PFSK-1 (cell line): ENCODE measurements at regions not wholly inside any gene's neighbourhood (a gene's known extent, or its start where the extent isn't known, plus 50 kb on each side); places are given as distances from the start of the nearest gene placed in this dataset.

ENCODE experiments used
- FOXP2 ChIP-seq: optimal IDR thresholded peaks from 2 replicates; pipeline ENCODE3; 2011; ENCODE audit warnings: borderline replicate concordance, control low read depth, inconsistent platforms; ENCODE audit not compliant: insufficient read depth; ENCODE audit errors: extremely low read length, extremely low read depth
- POLR2AphosphoS5 ChIP-seq: IDR thresholded peaks from 2 replicates; pipeline ENCODE4 v1.6.1; 2012; ENCODE audit warnings: low read depth, mild to moderate bottlenecking, control low read depth, low read length, moderate library complexity
- SIN3A ChIP-seq: IDR thresholded peaks from 2 replicates; pipeline ENCODE4 v1.6.1; 2012; ENCODE audit warnings: mild to moderate bottlenecking, low read length, moderate library complexity, borderline replicate concordance; ENCODE audit not compliant: insufficient read depth
- TAF1 ChIP-seq: IDR thresholded peaks from 2 replicates; pipeline ENCODE4 v1.6.1; 2012; ENCODE audit warnings: low read length, control low read depth, borderline replicate concordance; ENCODE audit not compliant: insufficient read depth
- TF ChIP-seq, protein P1 (sequence below), 2 experiments: IDR thresholded peaks; 2 replicates each; pipeline versions ENCODE4 v1.6.1 to v1.8.0; 2011 to 2012; ENCODE audit warnings: low read depth in 2 of 2, low read length in 2 of 2, control low read depth in 1 of 2, inconsistent platforms in 1 of 2, mild to moderate bottlenecking in 1 of 2, moderate library complexity in 1 of 2; ENCODE audit not compliant: insufficient read depth in 1 of 2

DNA sequence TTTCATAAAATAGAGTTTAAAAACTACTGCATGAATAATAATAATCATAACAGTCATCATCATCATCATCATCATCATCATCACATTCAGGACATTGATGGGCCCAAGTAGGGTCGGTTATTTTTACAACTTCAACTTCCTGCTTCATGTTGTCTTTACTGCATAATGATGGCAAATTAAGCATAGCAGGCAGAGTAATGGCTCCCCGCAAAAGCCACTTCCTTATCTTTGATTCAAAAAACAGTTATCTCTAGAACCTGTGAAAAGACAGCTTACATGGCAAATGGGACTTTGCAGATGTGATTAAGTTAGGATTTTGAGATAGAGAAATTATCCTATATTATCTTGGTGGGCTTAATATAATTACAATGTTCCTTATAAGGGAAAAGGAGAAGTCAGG, 792.9 kb downstream of the LIG4 start:
- TF ChIP-seq FOXP2 = no peak

DNA sequence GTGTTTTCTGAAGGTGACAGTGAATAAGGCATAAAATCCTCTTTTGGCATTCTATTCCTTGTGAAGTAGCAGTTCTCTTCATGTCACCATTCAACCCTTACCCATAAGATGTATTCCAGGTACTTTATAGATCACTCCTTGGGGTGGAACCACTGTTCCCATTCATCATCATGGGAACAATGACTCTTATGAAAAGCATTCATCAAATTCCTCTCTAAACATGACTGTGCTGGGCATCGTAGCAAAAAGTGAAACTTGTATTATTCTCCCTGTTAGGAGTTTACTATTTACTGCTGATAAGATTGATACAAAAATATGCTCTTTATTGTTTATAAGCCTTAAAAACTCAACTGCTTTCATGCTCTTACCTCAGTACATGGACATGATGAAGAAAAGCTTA, 793.4 kb downstream of the LIG4 start:
- TF ChIP-seq SIN3A (no peak), FOXP2 (no peak), POLR2AphosphoS5 (no peak), TAF1 (no peak)
- TF ChIP-seq, protein P1, sequence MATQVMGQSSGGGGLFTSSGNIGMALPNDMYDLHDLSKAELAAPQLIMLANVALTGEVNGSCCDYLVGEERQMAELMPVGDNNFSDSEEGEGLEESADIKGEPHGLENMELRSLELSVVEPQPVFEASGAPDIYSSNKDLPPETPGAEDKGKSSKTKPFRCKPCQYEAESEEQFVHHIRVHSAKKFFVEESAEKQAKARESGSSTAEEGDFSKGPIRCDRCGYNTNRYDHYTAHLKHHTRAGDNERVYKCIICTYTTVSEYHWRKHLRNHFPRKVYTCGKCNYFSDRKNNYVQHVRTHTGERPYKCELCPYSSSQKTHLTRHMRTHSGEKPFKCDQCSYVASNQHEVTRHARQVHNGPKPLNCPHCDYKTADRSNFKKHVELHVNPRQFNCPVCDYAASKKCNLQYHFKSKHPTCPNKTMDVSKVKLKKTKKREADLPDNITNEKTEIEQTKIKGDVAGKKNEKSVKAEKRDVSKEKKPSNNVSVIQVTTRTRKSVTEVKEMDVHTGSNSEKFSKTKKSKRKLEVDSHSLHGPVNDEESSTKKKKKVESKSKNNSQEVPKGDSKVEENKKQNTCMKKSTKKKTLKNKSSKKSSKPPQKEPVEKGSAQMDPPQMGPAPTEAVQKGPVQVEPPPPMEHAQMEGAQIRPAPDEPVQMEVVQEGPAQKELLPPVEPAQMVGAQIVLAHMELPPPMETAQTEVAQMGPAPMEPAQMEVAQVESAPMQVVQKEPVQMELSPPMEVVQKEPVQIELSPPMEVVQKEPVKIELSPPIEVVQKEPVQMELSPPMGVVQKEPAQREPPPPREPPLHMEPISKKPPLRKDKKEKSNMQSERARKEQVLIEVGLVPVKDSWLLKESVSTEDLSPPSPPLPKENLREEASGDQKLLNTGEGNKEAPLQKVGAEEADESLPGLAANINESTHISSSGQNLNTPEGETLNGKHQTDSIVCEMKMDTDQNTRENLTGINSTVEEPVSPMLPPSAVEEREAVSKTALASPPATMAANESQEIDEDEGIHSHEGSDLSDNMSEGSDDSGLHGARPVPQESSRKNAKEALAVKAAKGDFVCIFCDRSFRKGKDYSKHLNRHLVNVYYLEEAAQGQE (IDR thresholded peaks at IDR 0.05; ENCODE audit: insufficient read depth in 1 of 2, low read depth in 2 of 2, low read length in 2 of 2) = no peak

DNA sequence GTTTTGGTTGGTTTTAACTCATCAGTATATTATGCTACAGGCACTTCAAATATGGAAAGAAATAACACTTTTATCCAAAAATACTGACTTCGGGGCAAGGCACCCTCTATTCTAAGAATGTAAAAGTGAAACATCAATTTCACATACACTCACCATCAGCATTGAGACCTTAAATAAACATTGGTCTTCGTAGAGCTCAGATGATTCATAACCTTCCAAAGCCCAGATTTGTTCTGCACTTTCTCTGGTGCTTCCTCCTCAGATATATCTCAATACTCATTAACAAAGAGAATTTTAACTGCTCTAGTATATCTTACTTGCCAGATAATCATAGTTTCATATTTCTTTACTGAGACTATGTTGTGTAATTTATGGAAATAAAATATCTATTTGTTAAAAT, 794.3 kb downstream of the LIG4 start:
- TF ChIP-seq TAF1 (no peak), POLR2AphosphoS5 (no peak), FOXP2 (no peak)

DNA sequence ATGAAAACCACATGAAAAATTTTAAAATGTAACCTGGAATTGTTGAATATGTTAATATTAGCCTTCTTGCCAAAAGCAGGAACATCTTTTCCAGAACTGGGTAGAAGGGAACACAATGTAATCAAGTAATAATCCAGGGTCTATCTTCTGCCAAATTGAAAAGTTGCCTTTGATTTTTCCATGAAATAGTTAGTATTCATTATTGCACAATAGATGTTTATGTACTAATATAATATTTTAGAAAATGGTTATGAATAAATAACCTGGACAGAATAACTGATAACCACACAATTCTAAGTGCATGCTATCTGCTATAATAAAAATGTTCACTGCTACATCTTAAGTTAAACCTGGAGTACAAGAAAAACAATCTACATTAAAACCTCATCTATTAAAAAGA, 802.3 kb downstream of the LIG4 start:
- TF ChIP-seq, protein P1 (IDR thresholded peaks at IDR 0.05; ENCODE audit: insufficient read depth in 1 of 2, low read depth in 2 of 2, low read length in 2 of 2) = no peak
- TF ChIP-seq TAF1 (no peak), POLR2AphosphoS5 (no peak), SIN3A (no peak), FOXP2 (no peak)

DNA sequence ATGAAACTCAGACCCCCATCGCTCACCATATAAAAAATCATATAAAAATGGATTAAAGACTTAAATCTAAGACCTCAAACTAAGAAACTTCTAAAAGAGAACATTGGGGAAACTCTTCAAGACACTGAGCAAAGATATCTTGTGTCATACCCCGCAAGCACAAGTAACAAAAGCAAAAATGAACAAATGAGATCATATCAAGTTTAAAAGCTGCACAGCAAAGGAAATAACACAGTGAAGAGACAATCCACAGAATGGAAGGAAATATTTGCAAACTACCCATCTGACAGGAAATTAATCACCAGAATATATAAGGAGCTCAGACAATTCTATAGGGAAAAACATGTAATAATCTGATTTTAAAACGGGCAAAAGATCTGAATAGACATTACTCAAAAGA, 808.3 kb downstream of the LIG4 start:
- no peak for TF ChIP-seq POLR2AphosphoS5

DNA sequence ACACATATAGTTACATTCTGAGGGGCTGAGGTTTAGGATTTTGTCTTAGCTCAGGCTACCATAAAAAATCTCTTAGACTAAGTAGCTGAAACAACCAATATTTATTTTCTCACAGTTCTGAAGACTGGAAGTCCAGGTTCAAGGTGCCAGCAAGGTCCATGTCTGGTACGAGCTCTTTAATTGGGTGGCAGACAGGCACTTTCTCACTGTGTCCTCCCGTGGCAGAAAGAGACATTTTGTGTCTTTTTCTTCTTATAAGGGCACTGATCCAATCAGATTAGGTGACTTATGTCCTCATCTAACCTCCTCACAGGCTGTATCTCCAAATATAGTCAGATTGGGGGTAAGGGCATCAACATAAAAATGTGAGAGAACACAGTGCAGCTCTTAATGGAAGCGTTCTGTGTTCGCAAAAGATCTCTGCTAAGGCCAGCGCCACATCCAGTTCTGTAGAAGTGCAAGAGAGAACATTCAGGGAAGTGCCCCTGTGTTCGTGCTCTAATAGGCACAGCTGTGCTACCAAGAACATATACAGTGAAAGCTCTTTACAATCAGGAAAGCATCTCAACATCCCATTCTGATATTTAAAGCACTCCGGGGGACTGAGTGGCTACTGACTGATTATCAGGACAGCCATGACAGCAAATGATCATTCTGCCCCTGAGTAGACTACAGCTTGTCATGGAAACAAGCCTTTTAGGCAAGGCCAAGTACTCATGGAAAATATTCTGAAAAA, 819.2 kb downstream of the LIG4 start:
- TF ChIP-seq, protein P1 (IDR thresholded peaks at IDR 0.05; ENCODE audit: insufficient read depth in 1 of 2, low read depth in 2 of 2, low read length in 2 of 2) = no peak
- TF ChIP-seq SIN3A (no peak), POLR2AphosphoS5 (no peak), TAF1 (no peak), FOXP2 (no peak)

DNA sequence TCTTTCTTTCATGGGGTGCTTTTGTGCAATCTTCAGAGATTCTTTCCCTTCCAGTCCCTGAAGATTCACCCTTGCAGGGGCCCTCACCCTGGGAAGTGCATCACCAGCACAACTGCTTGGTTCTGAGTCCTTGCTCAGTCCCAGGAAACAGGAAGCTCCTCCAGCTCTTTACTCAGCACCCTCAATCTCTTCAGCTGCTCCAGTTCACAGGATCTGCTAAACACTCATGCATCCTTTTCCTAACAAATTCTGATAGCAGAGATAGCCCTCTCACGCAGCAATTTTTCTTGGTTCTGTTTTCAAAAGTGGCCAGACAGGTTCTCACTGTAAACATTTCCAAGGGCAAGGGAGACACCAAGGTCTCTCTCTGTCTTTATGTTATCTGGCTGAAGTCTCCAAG, 823.1 kb downstream of the LIG4 start:
- TF ChIP-seq, protein P1 (IDR thresholded peaks at IDR 0.05; ENCODE audit: insufficient read depth in 1 of 2, low read depth in 2 of 2, low read length in 2 of 2) = no peak
- TF ChIP-seq SIN3A = no peak
- no peak for TF ChIP-seq POLR2AphosphoS5
- no peak for TF ChIP-seq TAF1
- no peak for TF ChIP-seq FOXP2
